ENCODE measurements at regions not wholly inside any gene's neighbourhood (a gene's known extent, or its start where the extent isn't known, plus 50 kb on each side); places are given as distances from the start of the nearest gene placed in this dataset.

DNA sequence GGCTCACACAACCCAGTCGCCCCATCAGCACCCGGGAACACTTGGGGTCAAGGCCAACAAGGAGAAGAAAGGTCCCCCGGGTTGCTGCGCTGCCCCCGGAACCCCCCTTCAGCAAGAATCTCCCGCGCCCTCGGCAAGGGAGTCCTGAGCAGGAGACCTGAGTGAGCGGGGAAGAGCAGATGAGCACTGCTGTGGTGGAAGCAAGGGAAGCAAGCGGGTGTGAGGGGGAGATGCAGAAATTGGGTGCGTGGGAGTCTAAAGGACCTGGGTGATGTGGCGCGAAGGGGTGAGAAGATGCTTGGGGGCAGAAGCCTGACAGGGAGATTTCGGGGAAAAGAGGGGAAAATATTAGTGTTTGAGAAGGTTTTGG lies 105.5 kb upstream of the PRB2 start:
- no peak overlapping the region for H3K4me3 ChIP-seq (ENCODE audit: low read length in 3 of 3)
- intact Hi-C loops (cut with DNase I), result no loop called here
- no peaks in the 10 kb centered on the region for H3K9me3 ChIP-seq (ENCODE audit: control insufficient read depth in 2 of 3, insufficient read depth in 1 of 3, low read length in 3 of 3)
- no peaks in the 10 kb centered on the region for H3K27me3 ChIP-seq (ENCODE audit: control insufficient read depth, insufficient read depth, low read length)
- FAIRE-seq (no peak), DNase-seq (no peak)
- no peak overlapping the region for H3K9ac ChIP-seq (ENCODE audit: low read length in 3 of 3)
- H3K4me1 ChIP-seq (ENCODE audit: control insufficient read depth in 2 of 3, insufficient read depth in 2 of 3, low read depth in 1 of 3, low read length in 3 of 3), result peaks cover 0 to 3% (median 0%) of the 10 kb centered on the region in 3 donors
- no peak overlapping the region for H3K27ac ChIP-seq (ENCODE audit: low read depth in 2 of 2, low read length in 2 of 2)
- TF ChIP-seq, protein P1, sequence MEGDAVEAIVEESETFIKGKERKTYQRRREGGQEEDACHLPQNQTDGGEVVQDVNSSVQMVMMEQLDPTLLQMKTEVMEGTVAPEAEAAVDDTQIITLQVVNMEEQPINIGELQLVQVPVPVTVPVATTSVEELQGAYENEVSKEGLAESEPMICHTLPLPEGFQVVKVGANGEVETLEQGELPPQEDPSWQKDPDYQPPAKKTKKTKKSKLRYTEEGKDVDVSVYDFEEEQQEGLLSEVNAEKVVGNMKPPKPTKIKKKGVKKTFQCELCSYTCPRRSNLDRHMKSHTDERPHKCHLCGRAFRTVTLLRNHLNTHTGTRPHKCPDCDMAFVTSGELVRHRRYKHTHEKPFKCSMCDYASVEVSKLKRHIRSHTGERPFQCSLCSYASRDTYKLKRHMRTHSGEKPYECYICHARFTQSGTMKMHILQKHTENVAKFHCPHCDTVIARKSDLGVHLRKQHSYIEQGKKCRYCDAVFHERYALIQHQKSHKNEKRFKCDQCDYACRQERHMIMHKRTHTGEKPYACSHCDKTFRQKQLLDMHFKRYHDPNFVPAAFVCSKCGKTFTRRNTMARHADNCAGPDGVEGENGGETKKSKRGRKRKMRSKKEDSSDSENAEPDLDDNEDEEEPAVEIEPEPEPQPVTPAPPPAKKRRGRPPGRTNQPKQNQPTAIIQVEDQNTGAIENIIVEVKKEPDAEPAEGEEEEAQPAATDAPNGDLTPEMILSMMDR (IDR thresholded peaks at IDR 0.05; ENCODE audit: borderline replicate concordance, extremely low read depth, insufficient read depth), result no peak
- H3K36me3 ChIP-seq (ENCODE audit: control insufficient read depth in 2 of 3, insufficient read depth in 3 of 3, low read length in 3 of 3), result no peaks in the 10 kb centered on the region

DNA sequence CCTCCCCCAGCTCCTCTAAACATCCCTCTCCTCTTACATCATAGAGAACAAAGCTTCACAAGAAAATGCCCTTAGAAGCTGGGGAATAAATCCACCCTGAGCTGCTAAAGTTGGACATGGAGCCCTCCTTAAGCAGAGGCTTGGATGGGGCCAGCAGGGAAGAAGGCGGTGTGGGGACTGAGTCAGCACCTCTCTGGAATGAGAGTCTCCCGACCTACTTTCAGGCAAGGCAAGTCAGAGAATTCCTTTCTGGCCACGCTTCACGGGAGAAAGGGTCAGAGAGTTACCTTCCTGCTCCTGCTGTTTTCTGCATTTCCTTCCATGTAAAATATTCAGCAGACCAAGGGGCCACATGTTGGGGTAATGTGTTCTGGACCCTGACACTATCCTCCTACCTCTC lies 113.3 kb upstream of the PRB2 start:
- TF ChIP-seq, protein P1 (IDR thresholded peaks at IDR 0.05; ENCODE audit: borderline replicate concordance, extremely low read depth, insufficient read depth), result no peak
- DNase-seq (peak in 3 of 5 donors; percentile 35 to 71 (median 54)), FAIRE-seq (no peak)
- Histone ChIP-seq H3K4me3 (ENCODE audit: low read length in 3 of 3) (no peak overlapping the region), H3K36me3 (ENCODE audit: control insufficient read depth in 2 of 3, insufficient read depth in 3 of 3, low read length in 3 of 3) (no peaks in the 10 kb centered on the region), H3K27me3 (ENCODE audit: control insufficient read depth, insufficient read depth, low read length) (no peaks in the 10 kb centered on the region), H3K27ac (ENCODE audit: low read depth in 2 of 2, low read length in 2 of 2) (peak overlapping the region in 1 of 2 donors; percentile 27), H3K4me1 (ENCODE audit: control insufficient read depth in 2 of 3, insufficient read depth in 2 of 3, low read depth in 1 of 3, low read length in 3 of 3) (peaks cover 0 to 9% (median 6%) of the 10 kb centered on the region in 3 donors), H3K9ac (ENCODE audit: low read length in 3 of 3) (no peak overlapping the region), H3K9me3 (ENCODE audit: control insufficient read depth in 2 of 3, insufficient read depth in 1 of 3, low read length in 3 of 3) (no peaks in the 10 kb centered on the region)
- intact Hi-C loops (cut with DNase I), result no loop called here

DNA sequence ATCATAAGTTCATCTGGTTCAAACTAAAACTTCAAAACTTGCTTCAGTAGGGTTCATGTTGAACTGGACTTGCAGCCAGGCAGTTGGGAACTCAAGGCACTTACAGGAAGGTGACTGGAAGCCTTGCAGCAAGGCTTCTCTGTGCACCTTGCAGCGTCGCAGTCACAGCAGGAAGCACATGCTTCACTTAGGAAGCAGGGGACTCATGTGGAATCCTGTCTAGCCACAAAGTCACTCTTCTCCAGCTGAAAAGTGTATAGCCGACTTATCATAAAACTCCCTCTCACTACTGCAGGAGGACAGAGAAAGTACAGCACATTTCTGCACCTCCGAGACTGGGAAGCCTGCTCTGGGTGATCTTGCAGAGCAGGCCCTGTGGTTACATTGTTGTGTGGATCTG lies 114.0 kb upstream of the PRB2 start:
- H3K27ac ChIP-seq (ENCODE audit: low read depth in 2 of 2, low read length in 2 of 2), result peak overlapping the region in 1 of 2 donors; percentile 27
- DNase-seq, result no peak
- no peak for FAIRE-seq

More for the DNA sequence above, 114.0 kb upstream of the PRB2 start:
- no peak overlapping the region for H3K4me3 ChIP-seq (ENCODE audit: low read length in 3 of 3)
- intact Hi-C loops (cut with DNase I), result no loop called here
- H3K4me1 ChIP-seq (ENCODE audit: control insufficient read depth in 2 of 3, insufficient read depth in 2 of 3, low read depth in 1 of 3, low read length in 3 of 3), result peaks cover 0 to 9% (median 6%) of the 10 kb centered on the region in 3 donors
- H3K27me3 ChIP-seq (ENCODE audit: control insufficient read depth, insufficient read depth, low read length), result no peaks in the 10 kb centered on the region
- H3K36me3 ChIP-seq (ENCODE audit: control insufficient read depth in 2 of 3, insufficient read depth in 3 of 3, low read length in 3 of 3), result no peaks in the 10 kb centered on the region
- TF ChIP-seq, protein P1 (IDR thresholded peaks at IDR 0.05; ENCODE audit: borderline replicate concordance, extremely low read depth, insufficient read depth), result no peak
- no peak overlapping the region for H3K9ac ChIP-seq (ENCODE audit: low read length in 3 of 3)
- no peaks in the 10 kb centered on the region for H3K9me3 ChIP-seq (ENCODE audit: control insufficient read depth in 2 of 3, insufficient read depth in 1 of 3, low read length in 3 of 3)
